Amniotic epithelial cell (primary cell): ENCODE measurements at regions not wholly inside any gene's neighbourhood (a gene's known extent, or its start where the extent isn't known, plus 50 kb on each side); places are given as distances from the start of the nearest gene placed in this dataset.

Experiments
- DNase-seq: peaks from one replicate; pipeline ENCODE4 v3.0.0-alpha.2; 2010; ENCODE audit warnings: low read depth

DNA sequence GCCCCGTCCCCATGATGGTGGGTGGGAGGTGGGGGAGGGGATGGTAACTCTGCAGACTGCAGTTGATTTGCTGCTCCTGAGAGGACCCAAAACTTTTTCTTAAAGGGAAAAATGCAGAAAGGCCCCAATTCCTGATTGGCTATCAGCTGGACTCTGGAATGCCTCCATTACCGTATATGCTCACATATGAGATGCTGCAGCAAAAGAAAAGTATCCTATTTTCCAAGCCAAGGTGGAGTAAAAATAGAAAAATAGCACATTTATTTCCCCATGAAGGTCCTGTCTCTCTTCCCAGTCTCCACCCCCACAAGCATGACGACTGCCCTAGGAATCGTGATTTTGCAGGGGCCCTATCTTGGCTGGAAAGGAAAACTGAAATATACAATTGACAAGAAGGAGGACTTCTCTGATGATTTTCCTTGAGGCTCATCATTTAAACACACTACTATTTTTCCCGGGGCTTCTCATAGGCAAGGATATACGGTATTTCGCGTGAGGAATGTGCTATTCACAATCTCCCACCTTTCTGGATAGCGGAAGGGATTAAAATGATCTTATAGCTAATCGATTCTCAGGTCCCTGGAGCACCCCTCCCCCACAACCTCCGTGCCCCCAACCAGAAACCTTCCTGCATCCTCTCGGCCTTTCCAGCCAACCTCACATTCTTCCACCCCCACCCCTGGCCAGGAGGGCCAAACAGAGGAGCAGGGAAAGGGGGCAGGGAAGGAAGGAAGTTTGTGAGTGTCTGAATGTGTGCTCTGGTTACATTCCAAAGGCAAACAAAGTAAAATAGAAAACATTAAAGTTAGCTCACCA is 138.9 kb upstream of the CCND2 start:
- no peak for DNase-seq

DNA sequence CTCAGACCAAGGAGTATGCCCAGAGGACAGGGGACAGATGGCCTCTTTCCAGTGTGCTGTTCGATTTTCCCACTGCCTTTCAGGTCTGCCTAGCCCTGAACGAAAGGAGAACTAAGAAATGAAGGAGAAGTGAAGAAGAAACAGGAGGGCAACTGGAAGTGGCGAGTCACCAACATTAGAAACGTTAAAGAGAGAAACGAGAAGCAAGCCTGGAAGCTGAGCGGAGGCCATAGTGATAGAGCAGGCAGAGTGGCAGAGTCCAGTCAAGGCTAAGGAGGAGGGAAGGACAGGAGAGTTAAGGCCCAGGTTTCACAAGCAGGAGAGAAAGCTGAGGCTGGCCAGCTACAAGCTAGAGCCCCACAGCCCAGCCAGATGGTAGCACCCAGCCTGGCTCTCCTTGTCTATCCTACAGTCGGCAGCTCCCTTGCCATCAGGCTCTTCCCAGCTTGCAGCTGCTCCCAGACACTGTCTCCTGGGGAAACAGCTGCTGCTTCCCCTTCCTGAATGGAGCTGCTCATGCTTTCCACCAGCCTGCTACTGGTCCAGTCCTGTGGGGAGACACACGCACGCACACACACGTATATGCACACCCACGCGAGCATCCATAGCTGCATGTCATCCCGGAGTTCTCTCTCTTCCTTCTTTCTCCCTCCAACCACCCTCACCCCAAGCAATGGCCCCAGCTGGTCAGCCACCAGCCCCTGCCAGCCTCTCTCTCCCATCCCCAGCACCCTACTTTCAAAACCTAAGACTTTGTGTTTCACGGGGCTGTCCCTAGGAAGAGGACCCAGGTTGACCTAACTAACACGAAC is 139.7 kb upstream of the CCND2 start:
- no peak for DNase-seq

DNA sequence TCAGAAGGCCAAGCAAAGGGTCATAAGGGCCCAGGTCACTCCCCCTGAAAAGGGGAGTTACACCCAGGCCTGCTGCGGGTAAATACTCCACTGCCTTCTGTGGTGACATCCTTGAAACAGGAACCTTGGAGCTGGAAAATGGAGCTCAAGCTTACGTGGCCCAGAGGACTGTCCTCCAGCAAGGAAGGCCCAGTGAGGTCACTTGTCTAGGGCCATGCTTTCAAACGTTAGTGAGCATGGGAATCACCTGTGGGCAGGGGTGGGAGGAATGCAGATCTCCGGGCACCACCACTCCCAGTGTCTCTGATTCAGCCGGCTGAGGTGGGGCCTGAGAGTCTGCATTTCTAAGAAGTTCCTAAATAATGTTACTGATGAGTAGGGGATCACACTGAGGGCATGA is 140.5 kb upstream of the CCND2 start:
- DNase-seq = no peak

DNA sequence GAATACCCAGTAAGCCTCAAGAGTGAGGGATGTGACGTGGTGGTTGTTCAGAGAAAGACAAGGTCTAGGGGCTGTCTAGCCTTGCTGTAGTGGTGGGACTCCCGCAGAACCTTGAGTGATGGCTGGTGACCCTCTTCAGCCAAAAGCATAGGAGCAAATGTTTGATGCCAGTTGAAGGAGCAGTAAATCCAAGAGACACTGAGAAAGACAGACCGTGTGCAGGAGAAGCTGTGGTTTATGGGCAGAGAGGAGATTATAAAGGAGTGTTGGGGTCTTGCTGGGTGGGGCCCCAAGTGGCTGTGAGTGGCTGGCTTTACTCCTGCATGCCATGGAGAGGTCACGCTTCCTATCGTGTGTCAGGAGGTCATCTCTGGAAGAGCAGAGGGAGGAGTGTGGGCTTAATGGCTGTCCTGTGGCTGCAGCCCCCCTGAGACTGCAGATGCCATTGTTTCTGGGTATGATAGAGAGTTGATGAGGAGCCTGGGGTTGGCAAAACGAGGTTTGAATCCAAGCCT is 152.0 kb upstream of the CCND2 start:
- DNase-seq = no peak

DNA sequence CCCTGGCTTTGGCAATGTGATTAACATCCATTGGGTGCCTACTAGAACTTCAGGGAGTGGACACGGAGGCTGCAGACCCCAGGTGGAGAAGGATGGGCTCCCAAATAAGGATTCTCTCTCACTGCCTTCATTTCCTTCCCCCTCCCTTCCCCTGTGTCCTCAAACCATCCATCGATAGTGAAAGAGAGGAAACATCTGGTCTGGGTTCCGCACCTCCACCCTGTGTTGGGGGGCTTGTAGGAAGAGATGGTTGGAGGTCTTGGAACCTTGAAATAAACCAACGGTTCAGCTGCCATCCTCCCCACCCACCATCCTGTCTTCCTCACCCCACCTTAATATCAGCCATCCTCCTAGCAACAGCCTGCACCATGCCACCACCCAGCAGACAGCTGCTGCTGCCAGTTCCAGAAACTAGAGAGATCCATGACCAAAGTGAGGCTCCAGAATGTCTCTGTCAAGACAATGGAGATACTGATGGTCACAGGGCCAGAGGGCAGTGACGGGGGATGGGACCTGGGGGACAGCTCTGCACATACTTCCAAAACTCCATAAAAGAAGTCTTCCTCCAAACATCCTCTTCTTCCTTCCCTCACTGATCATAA is 153.1 kb upstream of the CCND2 start:
- DNase-seq = no peak

DNA sequence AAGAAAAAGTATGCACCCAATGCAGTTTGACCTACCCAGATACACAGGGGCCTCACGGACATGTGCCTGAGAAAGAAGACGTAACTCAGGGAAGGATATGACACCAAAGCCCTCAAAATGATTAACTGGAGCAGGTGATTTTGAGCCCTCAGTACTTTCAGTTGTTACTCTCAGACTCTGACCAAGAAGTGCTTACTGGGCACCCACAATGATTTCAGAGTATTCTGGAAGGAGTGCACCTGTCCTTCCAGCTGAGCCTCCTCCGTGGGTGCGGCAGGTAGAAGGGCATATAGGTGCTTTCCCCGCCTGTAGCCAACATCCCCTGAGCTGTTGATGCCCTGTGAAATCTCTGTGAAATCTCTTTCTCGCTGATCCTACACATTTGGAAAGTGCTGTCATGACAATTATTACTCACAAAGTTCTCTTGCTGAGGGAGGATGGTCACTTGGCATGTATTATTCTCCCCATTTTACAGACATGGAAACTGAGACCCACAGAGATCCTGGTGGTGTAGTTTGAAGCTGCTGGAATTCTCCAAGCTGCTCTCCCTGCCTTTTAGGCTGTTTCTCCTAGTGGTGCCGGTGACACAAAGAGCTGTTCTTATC is 154.3 kb upstream of the CCND2 start:
- no peak for DNase-seq

DNA sequence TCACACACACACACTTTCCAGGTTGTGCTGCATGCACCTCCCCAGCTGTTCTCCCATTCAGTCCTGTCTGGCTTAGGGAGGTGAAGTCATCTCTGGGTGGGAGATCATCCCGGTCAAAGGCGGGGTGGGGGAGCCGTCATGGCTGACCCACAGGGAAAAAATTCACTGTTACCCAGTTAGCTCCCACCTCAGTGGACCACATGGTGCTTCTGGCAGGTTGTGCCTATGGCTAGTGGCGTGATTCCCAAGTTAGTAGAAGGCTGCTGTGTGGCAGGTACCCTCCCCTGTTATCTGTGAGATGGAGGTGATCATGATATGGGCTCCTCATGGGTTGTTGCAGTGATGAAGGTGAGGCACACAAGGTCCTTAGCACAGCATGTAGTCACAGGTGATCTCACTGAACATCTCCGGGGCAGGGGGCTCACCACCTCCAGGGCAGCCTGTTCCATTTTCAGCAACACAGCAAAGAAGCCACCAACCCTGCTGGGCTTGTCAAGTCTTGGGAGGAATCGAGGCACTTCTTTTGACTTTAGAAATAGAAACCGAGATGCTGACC is 154.9 kb upstream of the CCND2 start:
- no peak for DNase-seq

DNA sequence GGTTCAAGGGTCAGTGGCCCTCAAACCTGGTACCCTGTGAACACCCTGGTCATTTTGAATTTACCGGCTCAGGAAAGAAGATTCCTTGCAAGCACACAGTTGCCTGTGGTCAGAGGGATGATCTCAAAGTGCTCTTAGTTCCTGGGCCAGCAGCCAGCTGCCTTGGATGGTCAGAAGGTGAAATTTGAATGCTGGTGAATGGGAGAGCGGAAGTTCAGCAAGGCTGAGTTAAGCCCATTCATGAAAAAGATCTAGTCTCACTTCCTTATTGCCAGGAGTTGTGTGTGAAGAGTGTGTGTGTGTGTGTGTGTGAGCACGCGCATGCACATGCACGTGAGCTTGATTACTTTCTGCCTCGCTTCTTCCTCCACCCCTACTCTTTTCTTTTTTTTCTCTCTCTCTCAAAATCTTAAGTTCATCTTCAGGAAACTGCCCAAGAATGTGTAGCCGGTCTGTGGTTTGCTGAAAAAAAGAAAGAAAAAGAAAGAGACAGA is 155.5 kb upstream of the CCND2 start:
- peak; percentile 46 for DNase-seq

DNA sequence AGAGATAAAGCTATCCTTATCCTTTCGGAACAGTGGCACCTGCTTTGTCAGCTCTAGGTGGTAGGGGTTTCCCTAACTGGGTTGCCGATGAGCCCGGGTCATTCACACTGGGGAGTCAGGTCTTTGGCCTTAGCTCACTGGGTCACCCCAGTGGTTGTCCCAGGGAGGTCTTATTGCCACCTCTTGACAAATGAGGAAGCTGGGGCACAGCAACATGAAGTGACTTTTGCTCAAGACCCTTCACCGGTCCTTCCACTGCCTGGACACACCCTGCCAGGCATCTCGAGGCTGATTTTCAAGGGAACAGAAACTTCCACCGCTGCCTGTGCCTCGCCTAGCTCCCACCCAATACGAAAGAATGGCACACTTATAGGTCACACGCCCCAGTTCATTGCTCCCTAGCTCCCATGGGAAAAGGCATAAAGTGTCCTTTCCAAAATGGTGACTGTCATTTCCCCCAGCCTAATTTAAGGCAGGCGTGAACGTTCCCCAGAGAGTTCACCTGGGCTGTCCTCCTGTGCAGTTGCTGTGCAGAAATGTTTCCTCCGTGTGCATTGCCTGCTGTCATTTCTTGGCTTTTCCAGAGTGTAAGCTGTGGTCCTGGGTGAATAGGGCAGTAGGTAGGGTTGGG is 156.1 kb upstream of the CCND2 start:
- DNase-seq = no peak

DNA sequence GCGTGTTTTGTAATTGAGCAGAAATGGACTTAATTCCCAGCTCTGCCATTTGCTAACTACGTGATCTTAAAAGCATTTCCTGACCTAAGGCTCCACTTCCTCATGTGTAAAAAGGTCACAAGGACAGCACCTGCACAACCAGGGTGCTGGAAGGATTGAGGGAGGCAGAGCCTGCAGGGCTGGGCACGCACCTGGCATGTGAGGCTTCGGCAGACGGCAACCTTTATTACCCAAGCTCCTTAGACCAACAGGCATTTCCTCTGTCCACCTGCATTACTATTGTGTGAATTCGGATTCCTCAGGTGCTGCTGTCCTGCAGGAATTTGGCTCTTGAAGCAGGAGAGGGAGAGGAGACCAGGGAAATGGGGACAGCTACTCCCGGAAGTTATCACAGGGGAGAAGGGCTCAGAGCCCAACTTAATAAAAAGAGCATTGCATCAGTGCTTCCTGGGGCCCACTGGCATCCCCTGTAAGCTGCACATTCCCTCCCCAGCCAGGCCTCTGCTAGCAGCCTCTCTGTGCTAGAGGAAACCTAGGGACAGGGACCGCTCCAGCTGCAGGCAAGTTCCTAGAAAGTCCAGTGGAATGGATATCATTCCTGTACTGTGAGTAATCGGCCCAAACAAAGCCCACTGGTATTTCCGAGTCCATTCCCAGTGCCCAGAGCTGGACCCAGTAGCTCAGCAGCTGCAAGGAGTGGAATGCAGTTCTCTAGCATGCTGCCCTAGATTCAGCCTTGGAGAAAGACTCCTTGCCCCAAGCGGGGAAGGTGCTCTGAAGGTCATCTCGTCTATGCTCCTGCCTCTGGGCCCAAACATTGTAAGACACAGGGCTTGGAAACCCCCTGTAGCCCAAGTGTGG is 157.1 kb upstream of the CCND2 start:
- peak; percentile 65 for DNase-seq

DNA sequence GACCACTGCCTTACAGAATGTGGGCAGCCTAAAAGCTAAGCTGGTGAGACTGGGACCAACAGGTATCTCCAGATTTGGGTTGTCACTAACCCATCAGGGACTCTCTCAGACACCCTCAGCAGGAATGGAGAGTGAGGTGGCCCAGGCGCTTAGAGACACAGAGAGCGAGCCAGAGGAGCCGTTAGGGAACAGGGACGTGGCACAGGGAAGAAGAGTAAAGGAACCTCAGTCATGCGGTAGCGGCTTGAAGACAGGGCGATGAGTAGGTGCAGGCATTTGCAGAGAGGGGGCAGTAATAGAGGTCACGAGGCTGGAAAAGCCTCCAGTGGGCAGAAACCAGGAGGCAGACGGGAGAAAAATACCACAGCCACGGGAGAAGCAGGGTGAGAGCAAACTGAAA is 158.0 kb upstream of the CCND2 start:
- no peak for DNase-seq

DNA sequence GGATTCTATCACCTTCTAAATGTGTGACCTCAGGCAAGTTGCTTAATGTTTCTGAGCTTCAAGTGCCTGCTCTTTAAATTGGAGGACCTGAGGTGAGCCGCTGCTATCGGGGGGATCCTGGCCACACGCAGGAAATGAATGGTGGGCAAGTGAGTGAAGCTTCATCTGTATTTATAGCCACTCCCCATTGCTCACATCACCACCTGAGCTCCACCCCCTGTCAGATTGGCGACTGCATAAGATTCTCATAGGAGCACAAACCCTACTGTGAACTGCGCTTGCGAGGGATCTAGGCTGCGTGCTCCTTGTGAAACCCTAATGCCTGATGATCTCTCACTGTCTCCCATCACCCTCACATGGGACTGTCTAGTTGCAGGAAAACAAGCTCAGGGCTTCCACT is 158.6 kb upstream of the CCND2 start:
- no peak for DNase-seq

DNA sequence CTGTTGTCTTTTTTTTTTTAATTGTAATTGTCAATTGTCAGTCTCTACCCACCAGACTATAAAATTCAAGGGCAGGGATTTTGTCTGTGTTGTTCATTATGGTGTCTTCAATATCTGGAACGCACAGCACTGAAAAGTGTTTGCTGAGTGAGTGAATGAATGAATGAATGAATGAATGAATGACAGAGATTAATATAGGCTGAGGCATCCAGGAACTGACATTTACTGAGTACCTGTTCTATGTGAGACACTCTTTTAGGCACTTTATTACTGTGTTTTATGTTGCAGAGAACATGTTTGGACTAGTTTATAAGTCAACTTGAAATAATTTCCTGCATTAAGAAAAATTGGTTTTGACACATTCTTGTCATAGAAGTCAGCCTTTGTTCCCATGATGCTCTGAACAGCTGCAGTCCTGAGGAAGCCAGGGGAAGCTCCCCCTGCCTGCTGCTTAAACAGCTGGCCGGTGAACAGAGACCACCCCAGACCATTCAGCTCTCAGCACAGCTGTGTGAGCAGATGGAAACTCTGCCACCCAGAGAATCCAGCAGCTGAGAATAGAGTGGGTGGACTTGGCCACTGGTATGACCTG is 160.7 kb upstream of the CCND2 start:
- no peak for DNase-seq

DNA sequence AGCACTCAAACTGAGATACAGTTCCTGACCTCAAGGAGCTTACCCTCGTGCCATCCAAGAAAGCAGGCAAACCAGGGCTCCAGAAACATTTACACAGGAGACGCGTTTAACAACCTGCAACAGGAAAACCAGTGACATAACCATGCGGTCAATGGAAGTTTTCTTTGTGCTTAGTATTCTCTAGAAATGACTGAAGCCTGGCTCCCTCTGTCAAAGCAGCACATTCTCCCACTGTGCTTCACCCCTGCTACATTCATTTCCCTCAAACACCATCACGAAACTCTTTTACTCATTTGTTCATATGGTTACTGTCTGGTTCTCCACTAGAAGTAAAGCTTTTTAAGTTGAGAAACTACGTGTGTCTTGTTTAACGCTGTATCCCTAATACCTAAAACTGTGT is 161.3 kb upstream of the CCND2 start:
- DNase-seq = no peak

DNA sequence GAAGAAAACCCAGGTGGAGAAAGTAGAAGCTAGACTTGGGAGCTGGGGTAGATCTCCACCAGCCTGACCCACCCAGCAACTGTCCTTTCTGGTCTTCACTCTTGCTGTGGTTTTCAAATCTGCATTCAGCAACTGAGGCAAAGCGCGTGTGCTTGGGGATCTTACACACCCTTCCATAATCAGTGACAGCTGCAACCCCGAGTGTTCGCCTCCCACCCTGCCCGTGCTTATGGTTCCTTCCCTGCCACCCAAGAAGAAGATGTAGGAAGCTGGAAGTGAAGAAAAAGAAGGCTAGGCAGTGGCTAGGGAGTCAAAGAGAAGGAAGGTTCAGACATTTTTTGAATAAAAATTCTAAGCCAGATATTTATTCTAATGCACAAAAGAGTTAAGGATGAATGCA is 162.6 kb upstream of the CCND2 start:
- DNase-seq = no peak

DNA sequence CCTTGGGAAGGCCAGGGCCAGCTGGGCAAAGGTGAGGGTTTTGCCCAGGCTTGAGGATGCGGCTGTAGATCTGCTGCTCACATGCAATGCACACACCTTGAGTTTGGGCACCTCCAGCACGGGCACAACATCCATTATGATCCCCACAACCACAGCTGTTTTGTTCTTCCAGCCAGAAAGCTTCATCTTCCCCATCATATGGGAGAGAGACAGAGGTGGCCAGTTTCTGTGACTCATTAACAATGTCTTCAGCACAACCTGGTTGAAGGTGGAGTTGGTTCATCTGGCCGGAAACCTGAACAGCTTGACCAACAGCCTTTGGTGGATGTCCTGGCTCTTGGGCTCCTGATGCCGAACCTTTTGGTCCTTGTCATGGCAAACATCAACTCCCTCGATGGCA is 163.7 kb upstream of the CCND2 start:
- no peak for DNase-seq

DNA sequence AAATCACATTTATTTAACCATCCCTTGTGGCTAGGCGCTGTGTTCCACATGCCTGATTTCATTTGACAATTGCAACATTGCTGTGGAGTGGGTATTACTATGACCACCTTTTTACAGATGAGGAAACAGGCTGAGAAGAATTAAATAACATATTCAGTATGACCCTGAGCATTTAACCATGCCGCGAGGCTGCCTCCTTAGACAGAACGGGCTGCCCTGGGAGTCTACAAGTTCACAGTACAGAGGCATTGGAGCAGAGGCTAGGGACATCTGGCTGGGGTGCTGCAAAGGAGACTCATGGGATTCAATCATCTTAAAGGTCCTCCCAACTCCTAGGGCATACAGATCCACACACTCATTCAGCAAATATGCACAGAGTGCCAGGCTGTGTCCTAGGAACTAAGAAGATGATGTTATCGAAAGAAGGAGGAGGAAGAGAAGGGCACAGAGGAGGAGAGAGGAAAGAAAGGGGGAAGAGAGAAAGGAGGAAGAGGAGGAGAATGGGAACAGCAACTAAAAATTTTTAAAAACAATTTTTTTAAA is 164.7 kb upstream of the CCND2 start:
- peak; percentile 4 for DNase-seq

DNA sequence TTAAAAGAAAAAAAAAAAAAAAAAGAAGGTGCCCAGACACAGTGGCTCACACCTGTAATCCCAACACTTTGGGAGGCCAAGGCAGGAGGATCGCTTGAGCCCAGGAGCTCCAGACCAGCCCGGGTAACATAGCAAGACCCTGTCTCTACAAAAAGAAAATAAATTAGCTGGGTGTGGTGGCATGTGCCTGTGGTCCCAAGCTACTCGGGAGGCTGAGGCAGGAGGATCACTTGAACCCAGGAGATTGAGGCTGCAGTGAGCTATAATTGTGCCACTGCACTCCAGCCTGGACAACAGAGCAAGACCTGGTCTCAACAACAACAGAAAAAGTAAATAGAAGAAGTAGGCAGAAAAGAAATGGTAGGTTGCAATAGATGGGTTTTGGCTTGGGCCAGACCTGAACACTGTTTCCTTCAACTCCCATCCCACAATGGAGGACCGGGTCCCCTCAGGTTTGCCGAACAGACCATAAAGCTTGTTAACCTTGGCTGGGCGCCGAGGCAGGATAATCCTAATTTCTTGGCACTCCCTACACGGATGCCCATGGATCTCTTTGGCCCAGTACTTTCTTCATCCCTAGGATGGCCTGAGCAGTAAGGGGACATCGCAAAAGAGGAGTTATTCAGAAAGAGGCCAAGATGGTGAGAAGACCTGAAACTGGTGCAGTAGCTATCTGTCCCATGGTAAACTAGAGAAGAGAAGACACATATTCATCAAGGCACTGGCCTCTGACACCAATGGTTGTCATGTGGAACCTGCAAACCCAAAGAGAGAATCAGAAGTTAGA is 165.5 kb upstream of the CCND2 start:
- no peak for DNase-seq

DNA sequence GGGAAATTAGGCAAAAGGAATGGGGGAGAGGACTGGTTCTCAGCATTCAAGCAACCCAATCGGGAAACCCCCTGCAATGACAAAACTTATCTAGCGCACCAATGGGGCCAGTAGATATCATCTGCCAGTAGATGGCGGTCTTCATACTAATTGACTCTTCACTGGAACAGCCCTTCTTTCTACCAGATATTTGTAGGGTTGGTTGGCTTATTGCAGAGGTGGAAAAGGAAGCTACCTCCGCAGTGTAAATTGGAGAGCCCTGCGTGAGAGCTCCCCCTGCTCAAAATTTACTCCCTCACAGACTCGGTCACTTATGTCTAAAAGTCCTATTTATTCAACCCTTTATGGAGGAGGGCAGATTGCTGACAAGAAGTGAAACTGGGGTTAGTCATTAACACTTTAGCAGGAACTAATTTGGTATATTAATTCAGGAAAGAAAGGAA is 166.1 kb upstream of the CCND2 start:
- peak; percentile 43 for DNase-seq
